ENCODE measurements at regions not wholly inside any gene's neighbourhood (a gene's known extent, or its start where the extent isn't known, plus 50 kb on each side); places are given as distances from the start of the nearest gene placed in this dataset.

GRCh38 chr3:76976996-76977395 lies 62.9 kb upstream of the ROBO2 start:
- TF ChIP-seq CTCF (IDR thresholded peaks at IDR 0.05; ENCODE audit: borderline replicate concordance, control extremely low read depth, extremely low read depth, insufficient read depth, missing control alignments): no peak
- in situ Hi-C loops (cut with MboI; ENCODE audit: low sequenced_read_pairs, unreplicated experiment): no loop called here
- DNase-seq (ENCODE audit: low spot score): no peak

GRCh38 chr3:76985645-76986044 lies 54.3 kb upstream of the ROBO2 start:
- DNase-seq (ENCODE audit: low spot score): no peak
- in situ Hi-C loops (cut with MboI; ENCODE audit: low sequenced_read_pairs, unreplicated experiment): no loop called here
- no peak for TF ChIP-seq CTCF (IDR thresholded peaks at IDR 0.05; ENCODE audit: borderline replicate concordance, control extremely low read depth, extremely low read depth, insufficient read depth, missing control alignments)

- in situ Hi-C loops (cut with MboI; ENCODE audit: low sequenced_read_pairs, unreplicated experiment): no loop called here
- no peak for TF ChIP-seq CTCF (IDR thresholded peaks at IDR 0.05; ENCODE audit: borderline replicate concordance, control extremely low read depth, extremely low read depth, insufficient read depth, missing control alignments)
- no peak for DNase-seq (ENCODE audit: low spot score)
These were observed 52.9 kb upstream of the ROBO2 start for GRCh38 chr3:76986876-76987474.

Data from GM13976 (cell line).